ENCODE measurements at regions not wholly inside any gene's neighbourhood (a gene's known extent, or its start where the extent isn't known, plus 50 kb on each side); places are given as distances from the start of the nearest gene placed in this dataset.

GRCh38 chr2:5403392-5403791 lies 288.8 kb upstream of the SOX11 start:
- TF ChIP-seq POLR2AphosphoS5 (IDR thresholded peaks at IDR 0.05; ENCODE audit: borderline replicate concordance, low read depth, low read length) (no peak), EZH2 (IDR thresholded peaks at IDR 0.05) (no peak), FOXP2 (optimal IDR thresholded peaks at IDR 0.05; ENCODE audit: control extremely low read depth, extremely low read length, insufficient read depth) (no peak)
